IPS-18c (cell line): ENCODE measurements at regions not wholly inside any gene's neighbourhood (a gene's known extent, or its start where the extent isn't known, plus 50 kb on each side); places are given as distances from the start of the nearest gene placed in this dataset.
"Not testable (repeated sequence)": the region's sequence is repeated elsewhere in the genome, so short reads cannot be mapped to it uniquely, and the experiment has no call there.

Experiments
- H3K4me3 ChIP-seq: 2 replicates; pipeline ENCODE4 v1.7.0; 2013; ENCODE audit warnings: low read depth, mild to moderate bottlenecking, low read length, moderate library complexity; ENCODE audit not compliant: insufficient read depth
- H3K9me3 ChIP-seq: one replicate; pipeline ENCODE4 v1.6.1; 2013; ENCODE audit warnings: mild to moderate bottlenecking, low read length, moderate library complexity; ENCODE audit not compliant: control insufficient read depth, insufficient read depth

- no peak overlapping the region for H3K4me3 ChIP-seq
These were observed 848.9 kb downstream of the REEP3 start for GRCh38 chr10:64369885-64370773.

GRCh38 chr10:64374346-64374745 lies 853.1 kb downstream of the REEP3 start:
- no peak overlapping the region for H3K4me3 ChIP-seq
- H3K9me3 ChIP-seq = no peaks in the 10 kb centered on the region

More at GRCh38 chr10:64369885-64370773, 848.9 kb downstream of the REEP3 start:
- H3K9me3 ChIP-seq = no peaks in the 10 kb centered on the region

GRCh38 chr10:64376167-64376566 lies 855.0 kb downstream of the REEP3 start:
- no peaks in the 10 kb centered on the region for H3K9me3 ChIP-seq
- H3K4me3 ChIP-seq = no peak overlapping the region

DNA sequence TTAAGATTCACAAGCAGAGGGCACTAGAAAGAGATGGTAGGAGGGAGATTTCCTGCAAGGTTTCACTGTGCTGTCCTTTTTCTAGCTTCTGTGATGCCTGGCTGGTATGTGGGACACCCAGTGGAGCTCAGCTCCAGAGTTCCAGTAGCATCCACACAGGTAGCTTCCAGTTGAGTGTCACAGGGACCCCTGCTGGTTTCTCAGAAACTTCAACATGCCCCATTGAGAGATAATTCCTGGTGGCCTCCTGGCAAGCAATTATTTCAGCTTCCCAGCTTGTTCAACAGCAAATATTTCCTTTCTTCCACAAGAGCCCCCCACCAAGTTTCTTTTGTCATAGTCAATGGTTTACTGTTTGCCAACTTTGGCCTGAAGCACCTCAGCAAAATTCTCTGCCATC lies 858.7 kb downstream of the REEP3 start:
- peaks cover 8% of the 10 kb centered on the region for H3K9me3 ChIP-seq
- no peak overlapping the region for H3K4me3 ChIP-seq

DNA sequence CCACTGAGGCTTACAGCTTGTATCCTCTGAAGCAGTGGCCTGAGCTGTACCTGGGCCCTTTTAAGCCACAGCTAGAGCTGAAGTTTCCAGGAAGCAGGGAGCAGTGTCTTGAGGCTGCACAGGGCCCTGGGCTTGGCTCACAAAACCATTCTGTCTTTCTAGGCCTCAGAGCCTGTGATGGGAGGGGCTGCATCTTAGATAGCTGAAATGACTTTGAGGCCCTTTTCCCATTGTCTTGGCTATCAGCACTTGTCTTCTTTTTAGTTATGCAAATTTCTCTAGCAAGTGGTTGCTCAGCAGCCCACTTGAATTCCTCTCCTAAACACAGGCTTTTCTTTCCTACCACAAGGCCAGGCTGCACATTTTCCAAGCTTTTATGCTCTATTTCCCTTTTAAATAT lies 864.2 kb downstream of the REEP3 start:
- Histone ChIP-seq H3K9me3 (peaks cover 9% of the 10 kb centered on the region), H3K4me3 (peak overlapping the region; percentile 9; the same call in 1 of the 2 replicates)

DNA sequence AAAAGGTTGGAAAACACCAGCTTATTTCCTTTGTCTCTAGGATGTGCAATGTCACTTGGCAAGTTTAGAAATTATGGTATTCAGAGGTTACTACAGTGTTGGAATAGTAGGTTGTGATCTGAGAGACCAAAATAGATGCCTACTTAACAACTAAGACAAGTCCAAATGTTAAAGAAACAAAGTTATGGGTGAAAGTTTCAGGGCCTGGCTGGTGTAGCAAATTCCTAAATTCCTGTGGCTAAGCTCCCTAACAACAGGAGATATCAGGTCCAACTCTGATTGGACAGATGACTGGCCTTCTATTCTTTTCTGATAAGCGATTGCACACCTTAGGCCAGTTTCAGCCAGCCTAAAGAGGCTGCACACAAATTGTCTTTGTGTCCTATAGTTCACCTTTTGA lies 873.5 kb downstream of the REEP3 start:
- Histone ChIP-seq H3K4me3 (no peak overlapping the region), H3K9me3 (no peaks in the 10 kb centered on the region)

DNA sequence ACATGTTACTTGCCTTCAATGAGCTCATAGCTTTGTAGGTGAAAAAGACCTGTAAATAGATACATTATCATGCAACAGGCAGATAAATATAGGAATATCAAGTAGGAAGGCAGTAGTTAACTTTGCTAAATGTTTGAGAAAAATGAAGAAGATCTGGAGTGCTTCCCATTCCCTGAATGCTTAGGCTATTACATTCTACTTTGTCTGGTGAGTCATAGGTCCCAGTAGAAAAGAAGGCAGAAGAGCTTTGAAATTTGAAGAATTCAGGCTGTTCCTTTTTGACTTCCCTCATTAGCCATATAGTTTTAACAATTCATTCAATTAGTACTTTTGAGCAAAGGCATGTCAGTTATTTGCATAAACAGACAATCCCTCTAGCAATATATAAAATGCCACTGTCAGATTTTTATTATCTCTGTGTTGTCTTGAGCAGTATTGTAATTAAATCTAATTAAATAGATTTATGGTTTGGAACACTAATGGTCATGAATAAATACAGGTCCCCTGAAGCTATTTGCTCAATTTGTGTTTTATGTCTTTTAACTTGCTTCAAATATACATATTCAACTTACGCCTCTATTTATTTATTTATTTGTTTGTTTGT lies 875.0 kb downstream of the REEP3 start:
- no peaks in the 10 kb centered on the region for H3K9me3 ChIP-seq
- no peak overlapping the region for H3K4me3 ChIP-seq

- no peak overlapping the region for H3K4me3 ChIP-seq
- no peaks in the 10 kb centered on the region for H3K9me3 ChIP-seq
These were observed 875.9 kb downstream of the REEP3 start for GRCh38 chr10:64397125-64397524.

GRCh38 chr10:64408391-64409183 lies 887.4 kb downstream of the REEP3 start:
- Histone ChIP-seq H3K4me3 (no peak overlapping the region), H3K9me3 (no peaks in the 10 kb centered on the region)

DNA sequence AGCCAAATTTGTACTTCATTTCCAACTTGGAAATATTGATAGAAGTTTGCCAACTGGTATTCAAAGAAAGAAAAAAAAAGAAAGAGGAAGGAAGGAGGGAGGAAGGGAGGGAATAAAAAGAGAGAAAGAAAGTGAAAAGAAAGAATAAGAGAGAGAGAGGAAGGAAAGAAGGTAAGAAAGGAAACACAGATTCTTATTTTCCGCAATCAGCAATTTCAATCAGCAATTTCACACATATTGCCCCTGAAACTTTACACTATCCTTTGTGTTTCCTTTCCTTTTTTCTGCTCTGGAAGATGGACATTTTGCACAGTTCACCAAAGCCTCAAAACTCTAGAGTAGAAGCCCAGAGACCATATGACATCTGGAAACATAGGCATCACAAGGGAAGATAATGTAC lies 888.1 kb downstream of the REEP3 start:
- Histone ChIP-seq H3K9me3 (no peaks in the 10 kb centered on the region), H3K4me3 (no peak overlapping the region)

GRCh38 chr10:64416011-64416410 lies 894.8 kb downstream of the REEP3 start:
- Histone ChIP-seq H3K4me3 (no peak overlapping the region), H3K9me3 (no peaks in the 10 kb centered on the region)

DNA sequence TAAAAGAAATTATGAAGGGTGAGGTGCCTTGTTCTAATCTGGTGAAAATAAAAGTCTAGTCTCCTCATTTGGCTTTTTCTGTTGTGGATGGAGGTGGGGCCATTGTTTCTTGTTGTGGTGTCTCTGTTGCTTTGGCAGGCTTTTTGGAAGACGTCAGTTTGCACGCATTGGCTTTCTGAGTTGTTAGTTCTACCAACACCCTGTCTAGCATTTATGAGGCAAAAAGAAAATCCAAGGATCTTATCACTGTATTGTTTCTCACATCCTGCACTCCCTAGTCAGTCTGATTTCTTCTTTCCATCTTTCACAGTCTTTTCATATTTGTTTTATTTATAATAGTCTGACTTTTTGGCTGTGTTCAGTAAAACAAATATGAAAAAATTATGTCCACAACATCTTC lies 898.3 kb downstream of the REEP3 start:
- no peaks in the 10 kb centered on the region for H3K9me3 ChIP-seq
- no peak overlapping the region for H3K4me3 ChIP-seq

DNA sequence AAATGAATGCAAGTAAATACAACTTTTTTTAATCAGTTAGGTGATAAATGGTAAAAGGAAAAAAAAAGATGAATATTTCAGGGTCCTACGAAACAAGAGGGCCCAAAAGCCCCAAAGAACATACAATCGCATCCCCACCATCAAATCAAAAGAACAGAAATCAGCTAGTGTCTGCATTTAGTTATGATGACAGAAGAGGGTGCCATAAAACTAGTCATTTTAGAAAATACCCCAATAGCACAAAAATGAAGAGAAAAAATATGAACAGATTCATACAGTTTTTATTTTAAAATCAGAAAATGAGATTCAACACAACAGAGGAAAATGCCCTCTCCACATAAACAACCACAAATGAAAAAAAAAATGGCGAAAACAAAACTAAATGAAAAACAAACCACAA lies 905.5 kb downstream of the REEP3 start:
- no peak overlapping the region for H3K4me3 ChIP-seq

GRCh38 chr10:64430690-64431323 lies 909.6 kb downstream of the REEP3 start:
- H3K9me3 ChIP-seq = no peaks in the 10 kb centered on the region
- no peak overlapping the region for H3K4me3 ChIP-seq

More for the DNA sequence above, 905.5 kb downstream of the REEP3 start:
- no peaks in the 10 kb centered on the region for H3K9me3 ChIP-seq

- not testable (repeated sequence) for H3K4me3 ChIP-seq, H3K9me3 ChIP-seq
These were observed 920.7 kb downstream of the REEP3 start for GRCh38 chr10:64441872-64442271.

DNA sequence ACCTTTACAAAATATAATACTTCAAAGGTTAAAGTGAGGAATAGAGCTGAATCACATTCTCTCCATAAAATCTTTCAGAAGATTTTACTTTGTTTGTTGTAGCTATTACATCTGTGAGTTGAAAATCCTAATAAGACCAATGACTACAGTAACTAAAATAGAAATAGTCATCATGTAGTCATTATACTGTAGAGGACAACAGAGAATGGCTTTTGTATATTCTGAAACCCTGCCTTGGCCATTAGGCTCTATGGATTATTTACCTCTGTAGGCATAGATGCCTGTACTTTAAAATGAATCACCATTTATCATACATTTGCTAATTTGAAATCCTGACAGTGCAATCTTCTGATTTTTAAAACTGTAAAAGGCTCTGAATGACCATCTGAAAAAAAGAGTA lies 923.0 kb downstream of the REEP3 start:
- no peaks in the 10 kb centered on the region for H3K9me3 ChIP-seq

DNA sequence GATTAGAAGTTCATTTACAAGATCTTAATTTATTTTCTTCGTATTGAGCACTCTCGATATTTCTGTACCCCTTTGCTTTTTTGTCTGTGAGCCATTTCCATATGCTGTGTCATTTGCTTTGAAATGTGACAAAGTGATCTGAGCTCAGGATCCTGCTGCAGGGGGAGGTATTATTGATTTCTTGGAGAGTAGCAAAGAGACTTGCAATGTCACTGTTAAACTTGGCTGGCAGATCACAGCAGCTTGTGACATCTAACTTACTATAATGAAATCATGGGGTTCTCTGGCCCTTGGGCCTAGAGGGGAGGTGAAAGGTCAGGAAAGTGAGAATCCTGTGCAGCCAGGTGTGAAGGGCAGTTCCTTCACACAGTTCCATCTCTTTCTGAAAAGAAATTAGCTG lies 923.4 kb downstream of the REEP3 start:
- H3K9me3 ChIP-seq = no peaks in the 10 kb centered on the region
- no peak overlapping the region for H3K4me3 ChIP-seq

More for the DNA sequence above, 923.0 kb downstream of the REEP3 start:
- no peak overlapping the region for H3K4me3 ChIP-seq
